Liver (tissue), 8 donors: ENCODE measurements at regions not wholly inside any gene's neighbourhood (a gene's known extent, or its start where the extent isn't known, plus 50 kb on each side); places are given as distances from the start of the nearest gene placed in this dataset.

Experiments
- DNase-seq: peaks from one replicate; pipeline ENCODE4 v3.0.0-alpha.2; 2017; ENCODE audit warnings: low spot score
- H3K27ac ChIP-seq, 2 donors: one replicate each; pipeline ENCODE4 v1.7.0; 2013; ENCODE audit warnings: inconsistent platforms in 2 of 2, low read length in 2 of 2, control low read depth in 1 of 2, low read depth in 1 of 2, mild to moderate bottlenecking in 1 of 2
- H3K27me3 ChIP-seq, 4 donors: one replicate each; pipeline versions ENCODE4 v1.6.1 to v1.7.0; 2013; ENCODE audit warnings: low read length in 3 of 4, inconsistent platforms in 1 of 4, mild to moderate bottlenecking in 1 of 4, moderate library complexity in 1 of 4; ENCODE audit not compliant: control insufficient read depth in 4 of 4, insufficient read depth in 4 of 4
- H3K36me3 ChIP-seq, 4 donors: one replicate each; pipeline versions ENCODE4 v1.6.1 to v1.7.0; 2013; ENCODE audit warnings: low read length in 3 of 4, mild to moderate bottlenecking in 3 of 4, low read depth in 1 of 4, moderate library complexity in 1 of 4; ENCODE audit not compliant: control insufficient read depth in 4 of 4, insufficient read depth in 3 of 4
- H3K4me1 ChIP-seq, 4 donors: one replicate each; pipeline versions ENCODE4 v1.6.1 to v1.7.0; 2013; ENCODE audit warnings: low read length in 3 of 4, mild to moderate bottlenecking in 3 of 4, moderate library complexity in 1 of 4; ENCODE audit not compliant: control insufficient read depth in 4 of 4, insufficient read depth in 4 of 4
- H3K4me3 ChIP-seq, 3 donors: one replicate each; pipeline versions ENCODE4 v1.6.1 to v1.7.0; 2013; ENCODE audit warnings: low read length in 3 of 3, control low read depth in 1 of 3, low read depth in 1 of 3, mild to moderate bottlenecking in 1 of 3
- H3K9ac ChIP-seq, 2 donors: one replicate each; pipeline ENCODE4 v1.7.0; 2013; ENCODE audit warnings: low read length in 2 of 2, mild to moderate bottlenecking in 2 of 2, moderate library complexity in 2 of 2, control low read depth in 1 of 2, low read depth in 1 of 2
- H3K9me3 ChIP-seq, 4 donors: one replicate each; pipeline versions ENCODE4 v1.6.1 to v1.7.0; 2013; ENCODE audit warnings: low read length in 3 of 4; ENCODE audit not compliant: control insufficient read depth in 4 of 4
- EGR1 ChIP-seq, 2 donors: IDR thresholded peaks; 2 replicates each; pipeline ENCODE4 v1.6.1; 2016 to 2018; ENCODE audit warnings: antibody characterized with exemption in 2 of 2, low read depth in 2 of 2
- FOXA1 ChIP-seq: IDR thresholded peaks from 2 replicates; pipeline ENCODE4 v1.6.1; 2016; ENCODE audit warnings: antibody characterized with exemption
- GABPA ChIP-seq, 2 donors: IDR thresholded peaks in 1 of 2; conservative IDR thresholded peaks in 1 of 2; 2 replicates each; pipeline ENCODE4 v1.6.1; 2016; ENCODE audit warnings: antibody characterized with exemption in 2 of 2, mild to moderate bottlenecking in 1 of 2, moderate library complexity in 1 of 2
- HNF4A ChIP-seq, 2 donors: conservative IDR thresholded peaks; 2 replicates each; pipeline ENCODE4 v1.6.1; 2016; ENCODE audit warnings: antibody characterized with exemption in 2 of 2, mild to moderate bottlenecking in 2 of 2
- HNF4G ChIP-seq: IDR thresholded peaks from 2 replicates; pipeline ENCODE4 v1.6.1; 2016; ENCODE audit warnings: antibody characterized with exemption
- JUND ChIP-seq, 2 donors: IDR thresholded peaks; 2 replicates each; pipeline ENCODE4 v1.6.1; 2016; ENCODE audit warnings: antibody characterized with exemption in 2 of 2
- NR2F2 ChIP-seq: IDR thresholded peaks from 2 replicates; pipeline ENCODE4 v1.6.1; 2016; ENCODE audit warnings: antibody characterized with exemption
- RAD21 ChIP-seq, 2 donors: IDR thresholded peaks; 2 replicates each; pipeline ENCODE4 v1.6.1; 2016; ENCODE audit warnings: antibody characterized with exemption in 2 of 2, mild to moderate bottlenecking in 2 of 2
- RXRA ChIP-seq, 2 donors: IDR thresholded peaks; 2 replicates each; pipeline ENCODE4 v1.6.1; 2017 to 2018; ENCODE audit warnings: antibody characterized with exemption in 2 of 2, mild to moderate bottlenecking in 1 of 2
- SP1 ChIP-seq: IDR thresholded peaks from 2 replicates; pipeline ENCODE4 v1.6.1; 2018; ENCODE audit warnings: antibody characterized with exemption, mild to moderate bottlenecking
- YY1 ChIP-seq: IDR thresholded peaks from 2 replicates; pipeline ENCODE4 v1.6.1; 2016; ENCODE audit warnings: antibody characterized with exemption, mild to moderate bottlenecking
- WGBS: extraction: QIAGEN DNeasy Blood & Tissue Kit; methylation state at CpG from one replicate; pipeline ENCODE4 v1.1.7; 2013; 5-methylcytosine and 5-hydroxymethylcytosine counted together
- TF ChIP-seq, protein P1 (sequence below): IDR thresholded peaks from 2 replicates; pipeline ENCODE4 v1.6.1; 2016; ENCODE audit warnings: antibody characterized with exemption
- TF ChIP-seq, protein P2 (sequence below): fragments of 150-350 bp; IDR thresholded peaks from 2 replicates; pipeline ENCODE4 v1.5.1; 2017; ENCODE audit warnings: improper control_type of control experiment, low read depth, low read length; ENCODE audit not compliant: missing input control
- TF ChIP-seq, protein P3 (sequence below): IDR thresholded peaks from 2 replicates; pipeline ENCODE4 v1.6.1; 2016; ENCODE audit warnings: antibody characterized with exemption
- TF ChIP-seq, protein P4 (sequence below): IDR thresholded peaks from 2 replicates; pipeline ENCODE4 v1.6.1; 2016; ENCODE audit warnings: antibody characterized with exemption, mild to moderate bottlenecking
- TF ChIP-seq, protein P5 (sequence below): IDR thresholded peaks from 2 replicates; pipeline ENCODE4 v1.6.1; 2016; ENCODE audit warnings: antibody characterized with exemption
- donor health status: healthy.
- donor health status: healthy.
- donor health status: healthy.
- donor health status: healthy.
- donor health status: healthy.

DNA sequence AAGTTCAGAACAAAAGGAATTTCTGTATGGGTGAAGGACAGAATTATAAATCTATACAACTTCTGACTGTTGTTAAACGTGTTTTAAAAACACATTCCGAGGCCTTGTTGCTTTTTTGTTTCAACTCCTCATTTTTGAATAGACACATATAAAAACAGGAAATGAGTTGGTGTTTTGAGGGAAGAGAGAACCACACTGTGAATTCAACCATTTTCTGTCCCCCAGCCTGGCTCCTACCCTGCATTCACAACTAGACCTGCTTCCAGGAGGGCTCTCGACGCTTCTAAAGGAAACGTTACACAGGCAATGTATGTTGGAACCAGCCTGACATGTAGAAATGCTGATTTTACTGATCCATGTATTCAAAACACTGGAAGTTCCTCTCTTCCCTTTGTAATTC is 76.5 kb downstream of the OR13A1 start:
- DNase-seq = no peak
- H3K36me3 ChIP-seq = no peaks in the 10 kb centered on the region
- 82% methylated on average over 5 of the region's 5 CpGs for WGBS
- no peak for TF ChIP-seq SP1
- TF ChIP-seq, protein P1, sequence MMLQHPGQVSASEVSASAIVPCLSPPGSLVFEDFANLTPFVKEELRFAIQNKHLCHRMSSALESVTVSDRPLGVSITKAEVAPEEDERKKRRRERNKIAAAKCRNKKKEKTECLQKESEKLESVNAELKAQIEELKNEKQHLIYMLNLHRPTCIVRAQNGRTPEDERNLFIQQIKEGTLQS = no peak
- TF ChIP-seq HNF4A (conservative IDR thresholded peaks at IDR 0.05) = no peak
- TF ChIP-seq NR2F2 = no peak
- no peak for TF ChIP-seq YY1
- TF ChIP-seq EGR1 (IDR thresholded peaks at IDR 0.05; ENCODE audit: low read depth in 2 of 2) = no peak
- TF ChIP-seq, protein P2, sequence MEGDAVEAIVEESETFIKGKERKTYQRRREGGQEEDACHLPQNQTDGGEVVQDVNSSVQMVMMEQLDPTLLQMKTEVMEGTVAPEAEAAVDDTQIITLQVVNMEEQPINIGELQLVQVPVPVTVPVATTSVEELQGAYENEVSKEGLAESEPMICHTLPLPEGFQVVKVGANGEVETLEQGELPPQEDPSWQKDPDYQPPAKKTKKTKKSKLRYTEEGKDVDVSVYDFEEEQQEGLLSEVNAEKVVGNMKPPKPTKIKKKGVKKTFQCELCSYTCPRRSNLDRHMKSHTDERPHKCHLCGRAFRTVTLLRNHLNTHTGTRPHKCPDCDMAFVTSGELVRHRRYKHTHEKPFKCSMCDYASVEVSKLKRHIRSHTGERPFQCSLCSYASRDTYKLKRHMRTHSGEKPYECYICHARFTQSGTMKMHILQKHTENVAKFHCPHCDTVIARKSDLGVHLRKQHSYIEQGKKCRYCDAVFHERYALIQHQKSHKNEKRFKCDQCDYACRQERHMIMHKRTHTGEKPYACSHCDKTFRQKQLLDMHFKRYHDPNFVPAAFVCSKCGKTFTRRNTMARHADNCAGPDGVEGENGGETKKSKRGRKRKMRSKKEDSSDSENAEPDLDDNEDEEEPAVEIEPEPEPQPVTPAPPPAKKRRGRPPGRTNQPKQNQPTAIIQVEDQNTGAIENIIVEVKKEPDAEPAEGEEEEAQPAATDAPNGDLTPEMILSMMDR = no peak
- no peak for TF ChIP-seq GABPA (IDR thresholded peaks at IDR 0.05 in 1 of 2, conservative IDR thresholded peaks at IDR 0.05 in 1 of 2)
- no peak for TF ChIP-seq FOXA1
- TF ChIP-seq HNF4G = no peak
- TF ChIP-seq RXRA (IDR thresholded peaks at IDR 0.05) = no peak
- H3K27me3 ChIP-seq = no peaks in the 10 kb centered on the region
- H3K9ac ChIP-seq = no peak overlapping the region
- no peak overlapping the region for H3K4me3 ChIP-seq
- peaks cover 0 to 2% (median 0%) of the 10 kb centered on the region in 4 donors for H3K4me1 ChIP-seq
- no peak overlapping the region for H3K27ac ChIP-seq
- H3K9me3 ChIP-seq = no peaks in the 10 kb centered on the region

DNA sequence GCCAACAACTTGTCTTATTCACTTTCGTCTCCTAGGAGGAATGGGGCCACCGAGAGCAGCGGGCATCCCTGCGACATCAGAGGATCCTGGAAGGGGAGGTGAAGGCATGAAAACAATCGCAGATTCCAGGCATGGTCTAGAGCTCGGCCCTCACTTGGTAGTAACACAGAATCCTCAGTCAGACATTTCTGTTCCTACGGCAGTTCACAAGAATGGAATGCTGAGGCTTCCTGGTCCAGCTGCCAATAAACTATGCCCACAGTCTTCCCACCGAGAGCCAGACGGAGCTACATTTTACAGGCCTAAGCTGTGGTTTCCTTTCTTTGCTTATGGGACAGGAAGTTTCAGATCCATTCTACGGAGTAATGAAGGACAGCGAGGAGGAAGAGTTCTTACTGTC is 75.8 kb downstream of the OR13A1 start:
- Histone ChIP-seq H3K4me1 (peaks cover 0 to 2% (median 0%) of the 10 kb centered on the region in 4 donors), H3K36me3 (no peaks in the 10 kb centered on the region), H3K4me3 (no peak overlapping the region), H3K9ac (no peak overlapping the region), H3K27me3 (no peaks in the 10 kb centered on the region), H3K9me3 (no peaks in the 10 kb centered on the region), H3K27ac (no peak overlapping the region)
- WGBS = 80% methylated on average over 11 of the region's 11 CpGs
- TF ChIP-seq NR2F2 = no peak
- no peak for TF ChIP-seq EGR1 (IDR thresholded peaks at IDR 0.05; ENCODE audit: low read depth in 2 of 2)
- TF ChIP-seq, protein P2 = no peak
- TF ChIP-seq, protein P3, sequence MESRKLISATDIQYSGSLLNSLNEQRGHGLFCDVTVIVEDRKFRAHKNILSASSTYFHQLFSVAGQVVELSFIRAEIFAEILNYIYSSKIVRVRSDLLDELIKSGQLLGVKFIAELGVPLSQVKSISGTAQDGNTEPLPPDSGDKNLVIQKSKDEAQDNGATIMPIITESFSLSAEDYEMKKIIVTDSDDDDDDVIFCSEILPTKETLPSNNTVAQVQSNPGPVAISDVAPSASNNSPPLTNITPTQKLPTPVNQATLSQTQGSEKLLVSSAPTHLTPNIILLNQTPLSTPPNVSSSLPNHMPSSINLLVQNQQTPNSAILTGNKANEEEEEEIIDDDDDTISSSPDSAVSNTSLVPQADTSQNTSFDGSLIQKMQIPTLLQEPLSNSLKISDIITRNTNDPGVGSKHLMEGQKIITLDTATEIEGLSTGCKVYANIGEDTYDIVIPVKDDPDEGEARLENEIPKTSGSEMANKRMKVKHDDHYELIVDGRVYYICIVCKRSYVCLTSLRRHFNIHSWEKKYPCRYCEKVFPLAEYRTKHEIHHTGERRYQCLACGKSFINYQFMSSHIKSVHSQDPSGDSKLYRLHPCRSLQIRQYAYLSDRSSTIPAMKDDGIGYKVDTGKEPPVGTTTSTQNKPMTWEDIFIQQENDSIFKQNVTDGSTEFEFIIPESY = no peak
- TF ChIP-seq HNF4G = no peak
- TF ChIP-seq RAD21 (IDR thresholded peaks at IDR 0.05) = no peak
- TF ChIP-seq FOXA1 = no peak
- no peak for TF ChIP-seq JUND (IDR thresholded peaks at IDR 0.05)
- TF ChIP-seq GABPA (IDR thresholded peaks at IDR 0.05 in 1 of 2, conservative IDR thresholded peaks at IDR 0.05 in 1 of 2) = no peak
- TF ChIP-seq, protein P4, sequence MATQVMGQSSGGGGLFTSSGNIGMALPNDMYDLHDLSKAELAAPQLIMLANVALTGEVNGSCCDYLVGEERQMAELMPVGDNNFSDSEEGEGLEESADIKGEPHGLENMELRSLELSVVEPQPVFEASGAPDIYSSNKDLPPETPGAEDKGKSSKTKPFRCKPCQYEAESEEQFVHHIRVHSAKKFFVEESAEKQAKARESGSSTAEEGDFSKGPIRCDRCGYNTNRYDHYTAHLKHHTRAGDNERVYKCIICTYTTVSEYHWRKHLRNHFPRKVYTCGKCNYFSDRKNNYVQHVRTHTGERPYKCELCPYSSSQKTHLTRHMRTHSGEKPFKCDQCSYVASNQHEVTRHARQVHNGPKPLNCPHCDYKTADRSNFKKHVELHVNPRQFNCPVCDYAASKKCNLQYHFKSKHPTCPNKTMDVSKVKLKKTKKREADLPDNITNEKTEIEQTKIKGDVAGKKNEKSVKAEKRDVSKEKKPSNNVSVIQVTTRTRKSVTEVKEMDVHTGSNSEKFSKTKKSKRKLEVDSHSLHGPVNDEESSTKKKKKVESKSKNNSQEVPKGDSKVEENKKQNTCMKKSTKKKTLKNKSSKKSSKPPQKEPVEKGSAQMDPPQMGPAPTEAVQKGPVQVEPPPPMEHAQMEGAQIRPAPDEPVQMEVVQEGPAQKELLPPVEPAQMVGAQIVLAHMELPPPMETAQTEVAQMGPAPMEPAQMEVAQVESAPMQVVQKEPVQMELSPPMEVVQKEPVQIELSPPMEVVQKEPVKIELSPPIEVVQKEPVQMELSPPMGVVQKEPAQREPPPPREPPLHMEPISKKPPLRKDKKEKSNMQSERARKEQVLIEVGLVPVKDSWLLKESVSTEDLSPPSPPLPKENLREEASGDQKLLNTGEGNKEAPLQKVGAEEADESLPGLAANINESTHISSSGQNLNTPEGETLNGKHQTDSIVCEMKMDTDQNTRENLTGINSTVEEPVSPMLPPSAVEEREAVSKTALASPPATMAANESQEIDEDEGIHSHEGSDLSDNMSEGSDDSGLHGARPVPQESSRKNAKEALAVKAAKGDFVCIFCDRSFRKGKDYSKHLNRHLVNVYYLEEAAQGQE = no peak
- TF ChIP-seq, protein P5, sequence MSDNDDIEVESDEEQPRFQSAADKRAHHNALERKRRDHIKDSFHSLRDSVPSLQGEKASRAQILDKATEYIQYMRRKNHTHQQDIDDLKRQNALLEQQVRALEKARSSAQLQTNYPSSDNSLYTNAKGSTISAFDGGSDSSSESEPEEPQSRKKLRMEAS = no peak
- TF ChIP-seq, protein P1 = no peak
- no peak for DNase-seq
